ENCODE measurements at regions not wholly inside any gene's neighbourhood (a gene's known extent, or its start where the extent isn't known, plus 50 kb on each side); places are given as distances from the start of the nearest gene placed in this dataset.
"Not testable (repeated sequence)": the region's sequence is repeated elsewhere in the genome, so short reads cannot be mapped to it uniquely, and the experiment has no call there.

DNA sequence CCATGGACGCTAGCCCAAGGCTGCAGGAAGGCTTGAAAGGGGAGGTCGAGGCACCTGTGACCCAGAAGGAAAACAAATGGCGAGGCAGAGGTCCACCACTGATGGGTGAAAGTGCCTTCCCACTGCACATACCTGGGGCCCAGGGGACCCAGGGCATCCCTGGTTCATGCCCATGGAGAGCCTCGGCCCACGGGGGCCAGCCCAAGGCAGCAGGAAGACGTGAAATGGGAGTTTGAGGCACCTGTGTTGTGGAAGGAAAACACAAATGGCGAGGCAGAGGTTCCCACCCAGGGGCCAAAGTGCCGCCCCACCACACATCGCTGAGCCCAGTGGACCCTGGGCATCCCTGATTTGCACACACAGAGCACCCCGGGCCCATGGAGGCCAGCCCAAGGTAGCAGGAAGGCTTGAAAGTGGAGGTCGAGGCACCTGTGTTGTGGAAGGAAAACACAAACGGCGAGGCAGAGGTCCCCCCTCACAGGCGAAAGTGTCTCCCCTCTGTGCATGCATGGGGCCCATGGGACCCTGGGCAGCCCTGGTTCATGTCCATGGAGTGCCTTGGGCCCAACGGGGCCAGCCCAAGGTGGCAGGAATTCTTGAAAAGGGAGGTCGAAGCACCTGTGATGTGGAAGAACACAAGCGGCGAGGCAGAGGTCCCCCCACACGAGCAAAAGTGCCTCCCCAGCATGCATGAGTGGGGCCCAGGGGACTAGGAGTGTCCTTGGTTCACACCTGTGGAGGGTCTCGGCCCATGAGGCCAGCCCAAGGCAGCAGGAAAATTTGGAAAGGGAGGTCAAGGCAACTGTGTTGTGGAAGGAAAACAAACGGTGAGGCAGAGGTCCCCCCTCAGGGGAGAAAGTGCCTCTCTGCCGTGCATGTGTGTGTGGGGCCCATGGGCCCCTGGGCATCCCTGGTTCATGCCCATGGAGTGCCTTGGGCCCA is 383.3 kb downstream of the ALG10 start:
- DNase-seq (ENCODE audit: low spot score) = no peak

DNA sequence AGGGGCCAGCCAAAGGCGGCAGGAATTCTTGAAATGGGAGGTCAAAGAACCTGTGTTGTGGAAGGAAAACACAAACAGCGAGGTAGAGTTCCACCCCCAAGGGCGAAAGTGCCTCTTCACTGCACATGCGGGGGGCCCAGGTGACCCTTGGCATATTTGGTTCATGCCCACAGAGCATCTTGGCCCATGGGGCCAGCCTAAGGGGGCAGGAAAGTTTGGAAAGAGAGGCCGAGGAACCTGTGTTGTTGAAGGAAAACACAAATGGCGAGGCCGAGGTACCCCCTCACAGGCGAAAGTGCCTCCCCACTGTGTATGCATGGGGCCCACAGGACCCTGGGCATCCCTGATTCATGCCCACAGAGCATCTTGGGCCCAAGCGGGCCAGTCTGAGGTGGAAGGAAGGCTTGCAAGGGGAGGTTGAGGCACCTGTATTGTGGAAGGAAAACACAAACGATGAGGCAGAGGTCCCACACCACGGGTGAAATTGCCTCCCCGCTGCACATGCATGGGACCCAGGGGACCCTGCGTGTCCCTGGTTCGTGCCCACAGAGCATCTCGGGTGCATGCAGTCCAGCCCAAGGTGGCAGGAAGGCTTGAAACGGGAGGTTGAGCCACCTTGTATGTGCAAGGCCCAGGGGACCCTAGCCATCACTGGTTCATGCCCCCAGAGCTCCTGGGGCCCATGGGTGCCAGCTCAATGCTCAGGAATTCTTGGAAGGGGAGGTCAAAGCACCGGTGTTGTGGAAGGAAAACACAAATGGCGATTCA is 384.1 kb downstream of the ALG10 start:
- DNase-seq (ENCODE audit: low spot score) = no peak

GRCh38 chr12:34406996-34407300 is 384.7 kb downstream of the ALG10 start:
- DNase-seq (ENCODE audit: low spot score) = no peak

- DNase-seq (ENCODE audit: low spot score) = no peak
Measured at GRCh38 chr12:34407813-34408212, 385.5 kb downstream of the ALG10 start.

GRCh38 chr12:34431509-34431908 is 409.2 kb downstream of the ALG10 start:
- DNase-seq (ENCODE audit: low spot score) = not testable (repeated sequence)

Small RNA genes in the stretch of these regions (small RNA-seq; reads per million reads assigned to genes)
- gene RNA5SP357 = 5.1 reads per million, percentile 83 among the genes with 10 or more reads in this experiment

Data from HT-29 (cell line).